ENCODE measurements at regions not wholly inside any gene's neighbourhood (a gene's known extent, or its start where the extent isn't known, plus 50 kb on each side); places are given as distances from the start of the nearest gene placed in this dataset.

- DNase-seq (ENCODE audit: low spot score) = no peak
- in situ Hi-C loops (cut with MboI; ENCODE audit: low pct_unique_long_range_greater_than_20kb, low sequenced_read_pairs, unreplicated experiment) = no loop called here
- no peak for TF ChIP-seq CTCF (IDR thresholded peaks at IDR 0.05; ENCODE audit: extremely low read depth, insufficient read depth, missing control alignments)
Observed at GRCh38 chr7:121634356-121634755, 238.2 kb upstream of the FAM3C start.

GRCh38 chr7:121633186-121633585, 237.1 kb upstream of the FAM3C start:
- in situ Hi-C loops (cut with MboI; ENCODE audit: low pct_unique_long_range_greater_than_20kb, low sequenced_read_pairs, unreplicated experiment) = no loop called here
- no peak for DNase-seq (ENCODE audit: low spot score)
- TF ChIP-seq CTCF (IDR thresholded peaks at IDR 0.05; ENCODE audit: extremely low read depth, insufficient read depth, missing control alignments) = no peak

GRCh38 chr7:121624958-121625357, 228.8 kb upstream of the FAM3C start:
- no peak for TF ChIP-seq CTCF (IDR thresholded peaks at IDR 0.05; ENCODE audit: extremely low read depth, insufficient read depth, missing control alignments)
- no peak for DNase-seq (ENCODE audit: low spot score)
- in situ Hi-C loops (cut with MboI; ENCODE audit: low pct_unique_long_range_greater_than_20kb, low sequenced_read_pairs, unreplicated experiment) = no loop called here

- in situ Hi-C loops (cut with MboI; ENCODE audit: low pct_unique_long_range_greater_than_20kb, low sequenced_read_pairs, unreplicated experiment) = no loop called here
- TF ChIP-seq CTCF (IDR thresholded peaks at IDR 0.05; ENCODE audit: extremely low read depth, insufficient read depth, missing control alignments) = no peak
- no peak for DNase-seq (ENCODE audit: low spot score)
Observed at GRCh38 chr7:121623130-121623872, 227.2 kb upstream of the FAM3C start.

- no peak for DNase-seq (ENCODE audit: low spot score)
- no peak for TF ChIP-seq CTCF (IDR thresholded peaks at IDR 0.05; ENCODE audit: extremely low read depth, insufficient read depth, missing control alignments)
- in situ Hi-C loops (cut with MboI; ENCODE audit: low pct_unique_long_range_greater_than_20kb, low sequenced_read_pairs, unreplicated experiment) = no loop called here
Observed at GRCh38 chr7:121621937-121622336, 225.8 kb upstream of the FAM3C start.

GRCh38 chr7:121620953-121621606, 225.0 kb upstream of the FAM3C start:
- no peak for TF ChIP-seq CTCF (IDR thresholded peaks at IDR 0.05; ENCODE audit: extremely low read depth, insufficient read depth, missing control alignments)
- in situ Hi-C loops (cut with MboI; ENCODE audit: low pct_unique_long_range_greater_than_20kb, low sequenced_read_pairs, unreplicated experiment) = no loop called here
- DNase-seq (ENCODE audit: low spot score) = no peak

Measured in GM13977 (cell line).